ENCODE measurements at regions not wholly inside any gene's neighbourhood (a gene's known extent, or its start where the extent isn't known, plus 50 kb on each side); places are given as distances from the start of the nearest gene placed in this dataset.

DNA sequence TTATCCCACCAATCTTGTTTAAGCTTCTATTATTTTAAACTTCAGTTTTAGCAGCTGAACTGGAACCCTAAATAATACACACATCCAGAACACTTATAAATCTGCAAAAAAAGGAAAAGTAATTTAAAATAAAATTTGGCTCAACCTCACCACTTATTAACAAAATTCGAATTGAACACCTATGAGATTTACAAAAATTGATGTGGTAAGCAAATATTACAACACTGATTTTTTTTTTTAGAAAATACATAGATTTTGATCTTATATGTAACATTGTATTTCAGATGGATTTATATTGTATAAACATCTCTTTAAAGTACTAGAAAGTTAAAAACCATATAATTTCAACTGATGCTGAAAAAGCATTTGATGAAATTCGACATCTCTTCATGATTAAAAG is 81.3 kb upstream of the DYNAP start:
- ChIA-PET CTCF (no interaction called here), POLR2A (ENCODE audit: unreplicated experiment) (no interaction called here)
- Histone ChIP-seq H3K36me3 (ENCODE audit: low read depth, low read length) (no peaks in the 10 kb centered on the region), H3K4me2 (ENCODE audit: low read length) (no peak overlapping the region), H3K79me2 (ENCODE audit: low read length) (no peaks in the 10 kb centered on the region), H3K4me3 (ENCODE audit: low read length) (no peak overlapping the region), H3K9ac (ENCODE audit: low read length) (no peak overlapping the region), H3K27me3 (ENCODE audit: low read length) (peaks cover 30% of the 10 kb centered on the region), H3K4me1 (ENCODE audit: insufficient read depth, low read length) (no peaks in the 10 kb centered on the region), H3K27ac (ENCODE audit: low read length) (no peak overlapping the region), H3K9me2 (replicated peaks; ENCODE audit: low read length) (no peaks in the 10 kb centered on the region), H4K20me1 (ENCODE audit: low read length) (no peaks in the 10 kb centered on the region), H3F3A (ENCODE audit: low read length, unreplicated experiment) (no peaks in the 10 kb centered on the region), H2AFZ (ENCODE audit: low read length) (no peak overlapping the region), H3K9me3 (ENCODE audit: low read length) (no peaks in the 10 kb centered on the region)
- DNase-seq (no peak), ATAC-seq (no peak)
- BruUV-seq (replicated peaks): no TSS peak
- TF ChIP-seq, protein P1, sequence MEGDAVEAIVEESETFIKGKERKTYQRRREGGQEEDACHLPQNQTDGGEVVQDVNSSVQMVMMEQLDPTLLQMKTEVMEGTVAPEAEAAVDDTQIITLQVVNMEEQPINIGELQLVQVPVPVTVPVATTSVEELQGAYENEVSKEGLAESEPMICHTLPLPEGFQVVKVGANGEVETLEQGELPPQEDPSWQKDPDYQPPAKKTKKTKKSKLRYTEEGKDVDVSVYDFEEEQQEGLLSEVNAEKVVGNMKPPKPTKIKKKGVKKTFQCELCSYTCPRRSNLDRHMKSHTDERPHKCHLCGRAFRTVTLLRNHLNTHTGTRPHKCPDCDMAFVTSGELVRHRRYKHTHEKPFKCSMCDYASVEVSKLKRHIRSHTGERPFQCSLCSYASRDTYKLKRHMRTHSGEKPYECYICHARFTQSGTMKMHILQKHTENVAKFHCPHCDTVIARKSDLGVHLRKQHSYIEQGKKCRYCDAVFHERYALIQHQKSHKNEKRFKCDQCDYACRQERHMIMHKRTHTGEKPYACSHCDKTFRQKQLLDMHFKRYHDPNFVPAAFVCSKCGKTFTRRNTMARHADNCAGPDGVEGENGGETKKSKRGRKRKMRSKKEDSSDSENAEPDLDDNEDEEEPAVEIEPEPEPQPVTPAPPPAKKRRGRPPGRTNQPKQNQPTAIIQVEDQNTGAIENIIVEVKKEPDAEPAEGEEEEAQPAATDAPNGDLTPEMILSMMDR (conservative IDR thresholded peaks at IDR 0.05; ENCODE audit: low read depth, low read length): no peak
- TF ChIP-seq EZH2 (IDR thresholded peaks at IDR 0.05; ENCODE audit: low read length, unreplicated experiment) (no peak), EZH2phosphoT487 (IDR thresholded peaks at IDR 0.05; ENCODE audit: borderline replicate concordance, low read length) (no peak)
- intact Hi-C loops (cut with micrococcal nuclease): no loop called here

DNA sequence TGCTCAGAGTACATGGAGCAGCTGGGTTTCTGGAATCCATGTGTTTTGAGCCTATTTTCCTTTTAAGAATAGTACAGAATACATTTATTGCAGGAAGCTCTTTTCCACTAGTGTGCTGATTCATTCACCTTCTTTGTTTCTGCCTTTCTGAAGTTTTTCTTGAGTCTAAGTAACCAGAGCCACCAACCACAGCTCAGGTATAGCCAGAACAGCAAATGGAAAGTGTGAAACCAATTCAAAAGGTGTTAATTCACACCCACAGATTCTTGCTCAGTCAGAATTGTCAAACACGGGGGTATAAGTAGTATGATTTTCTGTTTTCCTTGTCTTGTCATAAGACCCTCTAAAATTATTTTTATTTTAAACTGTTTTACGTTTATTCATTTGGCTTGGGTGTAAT is 75.9 kb upstream of the DYNAP start:
- no peak overlapping the region for H3K9ac ChIP-seq (ENCODE audit: low read length)
- H3F3A ChIP-seq (ENCODE audit: low read length, unreplicated experiment): no peaks in the 10 kb centered on the region
- H3K27me3 ChIP-seq (ENCODE audit: low read length): peaks cover 30% of the 10 kb centered on the region
- no peak overlapping the region for H2AFZ ChIP-seq (ENCODE audit: low read length)
- ChIA-PET CTCF (interaction anchor here (0.7 kb wide), 1 partner anchor 31 kb away, joined by 3 read pairs; no protein-coding TSS in a partner anchor), POLR2A (ENCODE audit: unreplicated experiment) (no interaction called here)
- no peaks in the 10 kb centered on the region for H3K9me2 ChIP-seq (replicated peaks; ENCODE audit: low read length)
- no peak for ATAC-seq
- intact Hi-C loops (cut with micrococcal nuclease): no loop called here
- TF ChIP-seq EZH2 (IDR thresholded peaks at IDR 0.05; ENCODE audit: low read length, unreplicated experiment): no peak
- TF ChIP-seq EZH2phosphoT487 (IDR thresholded peaks at IDR 0.05; ENCODE audit: borderline replicate concordance, low read length): no peak
- TF ChIP-seq, protein P1 (conservative IDR thresholded peaks at IDR 0.05; ENCODE audit: low read depth, low read length): no peak
- no peaks in the 10 kb centered on the region for H4K20me1 ChIP-seq (ENCODE audit: low read length)
- H3K79me2 ChIP-seq (ENCODE audit: low read length): no peaks in the 10 kb centered on the region
- H3K4me3 ChIP-seq (ENCODE audit: low read length): no peak overlapping the region
- no TSS peak for BruUV-seq (replicated peaks)
- no peak overlapping the region for H3K4me2 ChIP-seq (ENCODE audit: low read length)
- no peak for DNase-seq
- H3K27ac ChIP-seq (ENCODE audit: low read length): no peak overlapping the region
- H3K36me3 ChIP-seq (ENCODE audit: low read depth, low read length): no peaks in the 10 kb centered on the region
- H3K9me3 ChIP-seq (ENCODE audit: low read length): no peaks in the 10 kb centered on the region
- H3K4me1 ChIP-seq (ENCODE audit: insufficient read depth, low read length): no peaks in the 10 kb centered on the region

DNA sequence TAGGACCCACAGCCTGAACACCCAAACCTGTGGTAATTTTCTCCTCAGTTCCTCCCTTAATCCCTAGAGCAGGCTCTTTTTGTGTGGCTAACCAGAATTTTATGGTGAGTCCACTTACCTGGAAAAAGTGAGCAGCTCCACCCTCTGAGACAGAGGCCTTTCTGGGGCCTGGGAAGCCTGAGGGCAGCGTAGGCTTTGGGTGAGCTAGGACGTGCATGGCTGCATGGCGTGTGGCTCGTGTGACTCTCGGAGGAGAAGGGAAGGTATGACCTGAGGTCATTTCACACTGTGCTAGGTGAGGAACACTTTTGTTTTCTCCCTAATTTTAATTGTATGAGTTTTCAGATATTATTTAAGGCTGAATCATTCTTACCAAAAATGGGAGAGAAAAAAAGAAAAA is 73.5 kb upstream of the DYNAP start:
- TF ChIP-seq, protein P1 (conservative IDR thresholded peaks at IDR 0.05; ENCODE audit: low read depth, low read length): no peak
- TF ChIP-seq EZH2 (IDR thresholded peaks at IDR 0.05; ENCODE audit: low read length, unreplicated experiment) (no peak), EZH2phosphoT487 (IDR thresholded peaks at IDR 0.05; ENCODE audit: borderline replicate concordance, low read length) (no peak)
- peaks cover 13% of the 10 kb centered on the region; the same call in 1 of the 2 replicates for H3K27me3 ChIP-seq (ENCODE audit: low read length)
- no peaks in the 10 kb centered on the region for H4K20me1 ChIP-seq (ENCODE audit: low read length)
- CTCF ChIA-PET: no interaction called here
- no peaks in the 10 kb centered on the region for H3F3A ChIP-seq (ENCODE audit: low read length, unreplicated experiment)
- intact Hi-C loops (cut with micrococcal nuclease): no loop called here
- no peaks in the 10 kb centered on the region for H3K9me3 ChIP-seq (ENCODE audit: low read length)
- H3K9ac ChIP-seq (ENCODE audit: low read length): no peak overlapping the region
- H3K4me3 ChIP-seq (ENCODE audit: low read length): no peak overlapping the region
- POLR2A ChIA-PET (ENCODE audit: unreplicated experiment): no interaction called here
- no TSS peak for BruUV-seq (replicated peaks)
- ATAC-seq (no peak), DNase-seq (no peak)
- H2AFZ ChIP-seq (ENCODE audit: low read length): no peak overlapping the region
- H3K4me2 ChIP-seq (ENCODE audit: low read length): no peak overlapping the region
- H3K4me1 ChIP-seq (ENCODE audit: insufficient read depth, low read length): no peaks in the 10 kb centered on the region
- H3K9me2 ChIP-seq (replicated peaks; ENCODE audit: low read length): no peaks in the 10 kb centered on the region
- no peaks in the 10 kb centered on the region for H3K79me2 ChIP-seq (ENCODE audit: low read length)
- no peak overlapping the region for H3K27ac ChIP-seq (ENCODE audit: low read length)
- no peaks in the 10 kb centered on the region for H3K36me3 ChIP-seq (ENCODE audit: low read depth, low read length)

Data from PC-3 (cell line).